ENCODE measurements at regions not wholly inside any gene's neighbourhood (a gene's known extent, or its start where the extent isn't known, plus 50 kb on each side); places are given as distances from the start of the nearest gene placed in this dataset.

DNA sequence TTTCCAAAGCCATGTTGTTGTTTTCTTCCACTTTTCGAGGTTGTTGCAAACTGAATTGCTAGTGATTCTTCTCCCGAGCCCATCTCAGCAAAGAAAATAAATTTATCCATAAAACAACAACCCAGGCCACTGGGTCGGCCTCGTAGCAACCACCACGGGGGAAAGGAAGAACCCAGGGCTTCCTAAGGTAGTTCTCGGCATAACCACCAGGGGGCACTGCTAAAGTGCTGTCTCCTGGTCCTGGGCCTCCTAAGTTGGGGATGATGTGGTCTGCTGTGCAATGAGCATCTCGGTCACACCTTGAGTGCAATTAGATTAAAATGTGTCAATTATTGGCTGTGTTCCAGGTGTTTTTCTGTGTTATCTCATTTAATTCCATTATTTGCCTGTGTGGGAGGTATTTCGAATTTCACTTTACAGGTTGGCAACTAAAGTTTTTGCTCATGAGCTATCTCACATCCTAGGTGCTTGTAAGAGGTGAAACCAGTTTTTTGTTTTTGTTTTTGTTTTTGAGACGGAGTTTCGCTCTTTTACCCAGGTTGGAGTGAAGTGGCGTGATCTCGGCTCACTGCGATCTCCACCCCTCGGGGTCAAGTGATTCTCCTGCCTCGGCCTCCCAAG is 102.8 kb upstream of the DAP start:
- TF ChIP-seq, protein P1, sequence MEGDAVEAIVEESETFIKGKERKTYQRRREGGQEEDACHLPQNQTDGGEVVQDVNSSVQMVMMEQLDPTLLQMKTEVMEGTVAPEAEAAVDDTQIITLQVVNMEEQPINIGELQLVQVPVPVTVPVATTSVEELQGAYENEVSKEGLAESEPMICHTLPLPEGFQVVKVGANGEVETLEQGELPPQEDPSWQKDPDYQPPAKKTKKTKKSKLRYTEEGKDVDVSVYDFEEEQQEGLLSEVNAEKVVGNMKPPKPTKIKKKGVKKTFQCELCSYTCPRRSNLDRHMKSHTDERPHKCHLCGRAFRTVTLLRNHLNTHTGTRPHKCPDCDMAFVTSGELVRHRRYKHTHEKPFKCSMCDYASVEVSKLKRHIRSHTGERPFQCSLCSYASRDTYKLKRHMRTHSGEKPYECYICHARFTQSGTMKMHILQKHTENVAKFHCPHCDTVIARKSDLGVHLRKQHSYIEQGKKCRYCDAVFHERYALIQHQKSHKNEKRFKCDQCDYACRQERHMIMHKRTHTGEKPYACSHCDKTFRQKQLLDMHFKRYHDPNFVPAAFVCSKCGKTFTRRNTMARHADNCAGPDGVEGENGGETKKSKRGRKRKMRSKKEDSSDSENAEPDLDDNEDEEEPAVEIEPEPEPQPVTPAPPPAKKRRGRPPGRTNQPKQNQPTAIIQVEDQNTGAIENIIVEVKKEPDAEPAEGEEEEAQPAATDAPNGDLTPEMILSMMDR (IDR thresholded peaks at IDR 0.05): peak; percentile 78
- TF ChIP-seq EZH2 (IDR thresholded peaks at IDR 0.05; ENCODE audit: borderline replicate concordance, insufficient read depth, low read depth, low read length, poor library complexity, severe bottlenecking): no peak
